ENCODE measurements at regions not wholly inside any gene's neighbourhood (a gene's known extent, or its start where the extent isn't known, plus 50 kb on each side); places are given as distances from the start of the nearest gene placed in this dataset.
"Not testable (repeated sequence)": the region's sequence is repeated elsewhere in the genome, so short reads cannot be mapped to it uniquely, and the experiment has no call there.

- DNase-seq (ENCODE audit: low read depth) = no peak
Observed at GRCh38 chr10:130351466-130352290, 215.5 kb downstream of the GLRX3 start.

GRCh38 chr10:130352291-130352645 lies 216.1 kb downstream of the GLRX3 start:
- DNase-seq (ENCODE audit: low read depth) = no peak

DNA sequence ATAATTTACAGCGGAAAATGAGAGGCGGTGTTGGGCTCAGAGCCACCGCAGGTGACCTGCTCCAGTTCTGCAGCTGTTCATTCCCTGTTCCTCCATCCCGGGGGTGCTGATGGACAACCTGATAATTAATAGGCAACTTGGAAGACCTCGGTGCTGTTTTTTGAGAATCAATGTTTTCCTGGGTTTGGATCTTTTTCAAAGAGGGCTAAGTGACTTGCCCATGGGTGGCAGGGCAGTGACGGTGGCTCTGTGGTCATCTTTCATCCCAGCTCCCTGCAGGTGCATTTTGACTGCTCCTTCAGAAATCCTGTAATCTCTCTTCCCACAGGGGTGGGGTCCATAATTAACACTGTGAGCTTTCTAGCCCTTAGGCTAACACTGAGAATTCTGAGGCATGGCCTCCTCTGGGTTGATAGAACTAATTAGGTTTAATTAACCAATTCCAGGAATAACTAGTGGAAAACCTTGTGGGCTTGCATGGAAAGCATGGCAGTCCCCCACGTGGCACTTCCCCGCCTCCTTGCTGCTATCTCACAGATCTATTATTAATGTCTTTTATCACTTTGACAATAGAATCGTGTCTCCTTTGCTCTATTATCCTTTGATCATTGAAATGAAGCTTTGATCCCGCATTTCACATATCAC lies 217.9 kb downstream of the GLRX3 start:
- no peak for DNase-seq (ENCODE audit: low read depth)

GRCh38 chr10:130354573-130354954 lies 218.4 kb downstream of the GLRX3 start:
- DNase-seq (ENCODE audit: low read depth) = no peak

DNA sequence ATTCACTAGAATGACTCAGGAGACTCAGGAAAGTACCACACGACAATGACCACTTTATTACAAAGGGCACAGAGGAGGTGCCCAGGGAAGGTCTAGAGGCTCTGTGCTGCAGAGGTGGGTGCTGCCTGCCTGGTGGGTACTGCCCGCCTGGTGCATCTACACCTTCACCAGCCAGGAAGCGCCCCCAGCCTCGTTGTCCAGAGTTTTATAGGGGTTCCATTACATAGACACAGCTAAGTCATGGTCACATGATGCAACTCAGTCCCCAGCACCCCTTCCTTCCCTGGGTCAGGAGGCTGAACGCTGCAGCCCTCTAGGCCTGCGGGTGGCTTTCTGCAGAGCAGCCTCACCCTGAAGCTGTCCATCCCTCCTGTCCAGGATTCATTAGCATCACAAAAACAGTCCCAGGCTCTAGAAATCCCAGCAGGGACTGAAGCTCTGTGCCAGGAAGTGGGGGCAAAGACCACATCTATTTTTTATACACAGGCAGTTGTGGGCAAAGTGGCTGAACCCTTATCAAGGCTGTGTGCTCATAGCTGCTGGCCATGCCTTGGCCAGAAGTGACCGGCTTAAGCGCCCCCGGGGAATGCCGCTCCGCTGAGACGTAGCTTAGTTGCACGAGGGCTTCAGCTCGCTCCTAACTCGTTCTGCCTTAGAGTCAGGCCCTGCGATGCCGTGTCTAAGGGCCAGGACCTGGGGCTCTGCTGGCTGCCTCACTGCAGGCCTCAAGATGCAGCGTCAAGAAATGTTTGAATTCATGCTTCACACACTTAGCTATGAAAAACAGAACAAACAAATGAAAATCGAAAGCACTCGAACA lies 219.0 kb downstream of the GLRX3 start:
- no peak for DNase-seq (ENCODE audit: low read depth)

DNA sequence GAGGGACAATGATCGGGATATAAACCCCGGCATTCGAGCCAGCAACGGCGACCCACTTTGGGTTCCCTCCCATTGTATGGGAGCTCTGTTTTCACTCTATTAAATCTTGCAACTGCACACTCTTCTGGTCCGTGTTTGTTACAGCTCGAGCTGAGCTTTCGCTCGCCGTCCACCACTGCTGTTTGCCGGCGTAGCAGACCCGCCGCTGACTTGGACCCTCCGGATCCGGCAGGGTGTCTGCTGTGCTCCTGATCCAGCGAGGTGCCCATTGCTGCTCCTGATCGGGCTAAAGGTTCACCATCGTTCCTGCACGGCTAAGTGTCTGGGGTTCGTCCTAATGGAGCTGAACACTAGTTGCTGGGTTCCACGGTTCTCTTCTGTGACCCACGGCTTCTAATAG lies 220.2 kb downstream of the GLRX3 start:
- not testable (repeated sequence) for DNase-seq (ENCODE audit: low read depth)

DNA sequence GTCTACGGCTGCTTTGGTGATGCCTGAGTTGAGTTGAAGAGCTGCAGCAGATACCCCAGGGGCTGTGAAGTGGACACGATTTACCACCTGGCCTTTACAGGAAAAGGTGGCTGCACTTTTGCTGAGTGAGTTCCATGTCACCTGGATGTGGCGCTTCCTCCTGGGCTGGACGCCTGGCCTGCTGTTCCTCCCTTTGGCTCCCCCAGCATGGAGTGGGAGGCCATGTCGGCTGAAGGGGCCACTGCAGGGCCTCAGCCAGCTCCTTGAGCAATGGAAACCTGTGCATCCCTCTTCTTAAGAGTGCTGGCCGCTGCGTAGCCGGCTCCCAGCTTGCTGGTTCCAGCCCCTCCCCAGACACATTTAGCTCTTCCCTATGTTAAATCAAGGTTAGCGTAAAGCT lies 221.0 kb downstream of the GLRX3 start:
- DNase-seq (ENCODE audit: low read depth) = no peak

- DNase-seq (ENCODE audit: low read depth) = no peak
Observed at GRCh38 chr10:130357951-130358350, 221.8 kb downstream of the GLRX3 start.

DNA sequence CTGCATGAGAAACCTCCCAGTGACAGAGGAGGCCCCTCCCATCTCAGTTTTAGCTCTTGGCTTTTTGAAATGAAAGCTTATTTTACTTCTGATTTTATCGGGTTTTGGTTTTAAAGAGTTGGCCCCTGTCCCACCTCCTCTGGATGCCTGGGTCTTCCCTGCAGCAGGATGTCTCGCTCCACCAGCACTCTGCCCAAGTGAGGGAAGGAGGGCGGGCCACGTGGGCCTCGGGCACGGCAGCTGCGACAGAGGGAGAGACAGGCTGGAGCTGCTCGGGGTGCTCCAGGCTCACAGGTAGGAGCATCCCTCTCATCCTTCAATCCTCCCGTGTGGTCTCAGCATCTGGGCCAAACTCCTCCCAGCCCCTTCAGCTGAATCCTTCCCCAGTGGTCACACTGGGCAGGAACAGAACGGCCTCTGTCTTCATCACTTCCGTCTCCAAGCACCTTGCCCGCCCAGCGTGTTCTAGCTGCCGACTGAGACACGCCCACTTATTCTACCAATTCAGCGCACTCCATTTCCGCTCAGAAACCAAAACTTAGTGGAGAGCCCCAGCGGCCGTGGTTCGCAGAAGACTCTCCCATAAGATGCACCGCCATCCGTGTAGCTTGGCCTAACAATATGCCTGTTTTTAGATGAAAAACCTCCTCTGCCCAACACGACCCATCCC lies 222.9 kb downstream of the GLRX3 start:
- DNase-seq (ENCODE audit: low read depth) = no peak

- no peak for DNase-seq (ENCODE audit: low read depth)
Observed at GRCh38 chr10:130359711-130360110, 223.5 kb downstream of the GLRX3 start.

DNA sequence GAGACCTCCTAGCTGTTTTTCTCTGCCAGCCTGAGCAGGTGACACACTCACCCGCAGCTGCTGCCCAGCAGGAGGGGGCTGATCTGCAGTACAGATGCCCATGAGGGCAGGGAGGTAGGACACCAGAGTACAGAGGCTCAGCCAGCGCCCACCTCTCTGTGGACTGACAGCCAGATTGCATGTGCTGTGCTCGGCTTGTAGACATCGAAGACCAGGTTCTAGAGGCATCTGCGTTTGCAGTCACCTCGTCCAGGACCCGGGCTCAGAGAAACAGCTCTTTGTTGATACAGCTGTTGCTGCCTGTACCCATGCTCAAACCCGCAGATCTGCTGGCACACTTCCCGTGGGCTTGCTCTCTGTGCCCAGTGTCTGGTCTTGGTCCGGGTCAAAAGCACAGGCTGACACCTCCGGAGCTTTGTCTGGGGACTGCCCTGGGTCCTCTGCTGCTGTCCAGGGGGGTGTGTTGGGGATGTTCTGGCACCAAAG lies 224.7 kb downstream of the GLRX3 start:
- no peak for DNase-seq (ENCODE audit: low read depth)

- DNase-seq (ENCODE audit: low read depth) = no peak
Observed at GRCh38 chr10:130361351-130362105, 225.3 kb downstream of the GLRX3 start.

GRCh38 chr10:130362308-130362761 lies 226.1 kb downstream of the GLRX3 start:
- no peak for DNase-seq (ENCODE audit: low read depth)

DNA sequence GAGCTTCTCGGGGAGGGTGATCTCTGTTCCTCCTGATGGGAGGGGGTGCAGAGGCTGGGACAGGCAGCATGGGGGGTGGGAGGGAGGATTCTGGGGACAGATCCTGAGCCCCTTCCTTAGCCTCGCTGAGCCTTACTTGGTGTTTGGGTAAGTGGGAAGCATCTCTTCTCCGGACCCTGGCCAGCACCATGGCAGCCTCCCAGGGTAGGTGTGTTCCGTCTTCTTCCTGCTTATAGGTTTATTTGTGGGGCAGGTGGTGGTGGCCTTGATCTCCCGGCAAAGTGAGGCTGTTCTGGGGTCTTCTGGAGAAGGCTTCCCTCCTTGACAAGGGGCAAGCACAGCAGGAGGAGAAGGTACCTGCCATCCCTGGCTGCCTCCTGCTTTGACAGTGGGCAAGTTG lies 226.9 kb downstream of the GLRX3 start:
- DNase-seq (ENCODE audit: low read depth) = no peak

- no peak for DNase-seq (ENCODE audit: low read depth)
Observed at GRCh38 chr10:130363899-130364445, 227.8 kb downstream of the GLRX3 start.

GRCh38 chr10:130364631-130365411 lies 228.6 kb downstream of the GLRX3 start:
- DNase-seq (ENCODE audit: low read depth) = no peak

DNA sequence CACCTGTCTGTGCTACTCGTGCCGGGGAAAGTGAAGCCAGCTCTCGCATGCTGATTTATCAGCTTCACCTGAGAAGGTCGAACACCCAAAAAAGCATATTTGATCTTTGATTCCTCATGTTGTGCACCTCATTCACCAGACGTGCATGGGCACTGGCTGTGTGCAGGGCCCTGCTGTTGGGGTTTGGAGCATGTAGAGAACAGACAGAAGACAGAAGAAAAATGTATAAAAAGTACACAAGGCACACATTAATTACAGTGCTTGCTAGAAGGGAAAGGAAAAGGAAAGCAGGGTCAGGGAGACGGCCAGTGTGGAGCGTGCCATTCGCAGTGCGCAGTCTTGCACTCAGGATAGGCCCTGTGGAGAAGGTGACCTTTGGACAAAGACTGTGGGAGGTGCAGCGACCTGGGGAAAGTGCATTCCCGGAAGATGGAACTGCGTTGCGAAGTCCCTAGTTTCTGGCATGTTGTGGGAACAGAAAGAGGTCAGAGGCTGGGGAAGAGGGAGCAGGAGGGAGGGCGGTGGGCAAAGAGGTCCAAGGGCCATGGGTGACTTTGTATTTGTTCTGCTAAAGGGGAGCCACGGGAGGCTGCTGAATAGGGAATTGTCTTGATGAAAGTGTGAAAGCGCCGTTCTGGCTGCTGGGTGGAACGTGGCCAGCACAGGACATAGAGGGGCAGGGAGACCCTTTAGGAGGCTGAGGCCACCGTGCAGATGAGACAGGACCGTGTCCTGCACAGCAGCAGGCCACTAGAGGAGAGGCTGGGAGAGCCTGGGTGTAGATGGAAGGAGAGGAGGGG lies 232.8 kb downstream of the GLRX3 start:
- DNase-seq (ENCODE audit: low read depth) = no peak

DNA sequence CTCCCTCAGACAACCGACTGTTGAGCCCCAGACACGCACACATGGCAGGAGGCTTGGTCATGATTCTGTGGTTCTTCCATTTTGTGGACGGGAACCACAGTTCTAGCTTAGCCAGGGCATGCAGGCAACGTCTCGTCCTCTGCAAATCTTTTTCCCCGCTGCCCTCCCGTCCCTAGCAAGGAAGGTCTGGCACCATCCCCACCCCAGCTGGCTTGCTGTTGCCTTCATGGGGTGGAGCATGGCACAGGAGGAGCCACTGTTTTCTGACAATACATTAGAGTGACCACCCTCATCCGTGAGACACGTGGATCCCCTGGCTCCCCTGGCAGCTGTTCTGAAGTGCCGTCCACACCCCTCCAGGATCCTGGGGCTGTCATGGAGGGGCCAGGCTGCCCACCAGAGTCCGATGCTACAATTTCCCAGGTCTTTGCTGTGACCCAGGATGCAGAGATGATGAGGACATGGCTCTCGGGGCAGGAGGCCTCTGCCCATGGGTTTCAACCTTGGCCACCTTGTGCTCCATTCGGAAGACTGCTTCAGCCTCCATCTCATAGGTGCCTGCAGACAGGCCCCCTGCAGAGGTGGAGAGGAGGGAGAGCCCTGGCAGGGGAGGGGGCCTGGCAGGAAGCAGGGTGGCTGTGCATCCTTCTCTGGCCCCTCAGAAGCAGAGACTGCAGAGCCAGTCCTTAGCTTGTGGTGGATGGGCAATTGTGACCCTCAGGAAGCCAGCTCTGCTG lies 233.6 kb downstream of the GLRX3 start:
- no peak for DNase-seq (ENCODE audit: low read depth)

DNA sequence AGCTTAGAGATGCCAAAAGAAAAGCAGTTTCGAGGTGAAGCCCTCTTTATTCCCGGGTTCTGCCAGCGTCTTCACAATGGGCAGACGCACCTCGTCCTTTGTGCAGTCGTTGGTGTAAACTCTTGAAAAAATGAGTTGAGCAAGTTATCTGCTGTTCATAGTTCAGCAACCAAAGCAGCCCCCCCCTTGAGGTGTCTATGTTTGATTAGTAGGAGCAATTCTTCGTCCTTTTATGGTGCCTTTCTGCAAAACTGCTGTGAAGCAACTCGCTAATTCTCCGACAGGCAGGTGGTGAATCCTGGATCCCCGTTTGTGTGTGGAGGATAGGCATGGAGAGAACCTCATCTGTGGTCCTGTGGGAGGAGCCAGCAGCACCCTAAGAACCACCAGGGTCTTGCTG lies 234.5 kb downstream of the GLRX3 start:
- DNase-seq (ENCODE audit: low read depth) = no peak

All from stromal cell of bone marrow (primary cell).